Keratinocyte (primary cell): ENCODE measurements at regions not wholly inside any gene's neighbourhood (a gene's known extent, or its start where the extent isn't known, plus 50 kb on each side); places are given as distances from the start of the nearest gene placed in this dataset.

Experiments used
- DNase-seq: peaks from one replicate; pipeline ENCODE4 v3.0.0-alpha.2; 2011; ENCODE audit warnings: low read depth, missing footprints, low spot score
- FAIRE-seq: peaks from 2 replicates; lab custom pipeline; 2011; peaks lifted over from hg19 to GRCh38; lab: Jason Lieb, UNC
- H2AFZ ChIP-seq: 2 replicates; pipeline ENCODE4 v1.6.0; 2012; ENCODE audit warnings: low read length, control low read depth, inconsistent platforms; ENCODE audit not compliant: control insufficient read depth
- H3K27ac ChIP-seq: 2 replicates; pipeline ENCODE4 v1.5.1; 2011; ENCODE audit warnings: low read length; ENCODE audit not compliant: control insufficient read depth, insufficient read depth
- H3K27me3 ChIP-seq: 3 replicates; pipeline ENCODE4 v1.6.0; 2011; ENCODE audit warnings: low read length; ENCODE audit not compliant: control insufficient read depth, insufficient read depth; ENCODE audit errors: extremely low read depth
- H3K36me3 ChIP-seq, 2 experiments: 2 replicates in 1 of 2; 3 replicates in 1 of 2; pipeline ENCODE4 v1.5.1; 2011; ENCODE audit warnings: low read length in 2 of 2, mild to moderate bottlenecking in 1 of 2; ENCODE audit not compliant: control insufficient read depth in 2 of 2, insufficient read depth in 2 of 2; ENCODE audit errors: extremely low read depth in 1 of 2
- H3K4me1 ChIP-seq: 3 replicates; pipeline ENCODE4 v1.5.1; 2011; ENCODE audit warnings: low read length; ENCODE audit not compliant: control insufficient read depth, insufficient read depth; ENCODE audit errors: extremely low read depth
- H3K4me2 ChIP-seq: 3 replicates; pipeline ENCODE4 v1.6.0; 2011; ENCODE audit warnings: low read depth, low read length; ENCODE audit not compliant: control insufficient read depth, insufficient read depth; ENCODE audit errors: extremely low read depth
- H3K4me3 ChIP-seq, 3 experiments: fragments of 200-600 bp in 1 of 3; sonication (generic) in 1 of 3; 2 replicates in 2 of 3; 3 replicates in 1 of 3; pipeline ENCODE4 v1.5.1; 2011 to 2016; ENCODE audit warnings: low read length in 3 of 3, mild to moderate bottlenecking in 3 of 3, control low read depth in 2 of 3, inconsistent platforms in 1 of 3, low read depth in 1 of 3, mixed read lengths in 1 of 3, mixed run types in 1 of 3, moderate library complexity in 1 of 3; ENCODE audit not compliant: control insufficient read depth in 2 of 3, insufficient read depth in 2 of 3; ENCODE audit errors: extremely low read depth in 1 of 3
- H3K79me2 ChIP-seq: 2 replicates; pipeline ENCODE4 v1.6.0; 2012; ENCODE audit warnings: low read length; ENCODE audit not compliant: control insufficient read depth, insufficient read depth
- H3K9ac ChIP-seq: 3 replicates; pipeline ENCODE4 v1.6.0; 2011; ENCODE audit warnings: low read length; ENCODE audit not compliant: control insufficient read depth, insufficient read depth; ENCODE audit errors: extremely low read depth
- H3K9me1 ChIP-seq: 3 replicates; pipeline ENCODE4 v1.6.0; 2011; ENCODE audit warnings: low read length; ENCODE audit not compliant: control insufficient read depth, insufficient read depth; ENCODE audit errors: extremely low read depth
- H3K9me3 ChIP-seq: 2 replicates; pipeline ENCODE4 v1.5.1; 2012; ENCODE audit warnings: low read depth, low read length; ENCODE audit not compliant: control insufficient read depth
- H4K20me1 ChIP-seq: 3 replicates; pipeline ENCODE4 v1.6.0; 2011; ENCODE audit warnings: low read length; ENCODE audit not compliant: control insufficient read depth, insufficient read depth; ENCODE audit errors: extremely low read depth
- CTCF ChIP-seq, 3 experiments: IDR thresholded peaks in 1 of 3; conservative IDR thresholded peaks in 1 of 3; optimal IDR thresholded peaks in 1 of 3; 2 replicates in 2 of 3; 3 replicates in 1 of 3; pipeline versions ENCODE3 to v1.5.1; 2011; ENCODE audit warnings: low read length in 3 of 3, mild to moderate bottlenecking in 3 of 3, moderate library complexity in 2 of 3, control low read depth in 1 of 3, inconsistent platforms in 1 of 3; ENCODE audit not compliant: insufficient read depth in 2 of 3; ENCODE audit errors: extremely low read depth in 1 of 3
- EZH2 ChIP-seq: IDR thresholded peaks from one replicate; pipeline ENCODE4 v1.6.1; 2012; ENCODE audit warnings: inconsistent platforms, mild to moderate bottlenecking, low read length, moderate library complexity
- dilution Hi-C: fragments of 300-500 bp; cut with MboI; formaldehyde crosslinking; loops from one replicate; pipeline ENCODE4 v1.7.0; 2020; ENCODE audit warnings: low sequenced_read_pairs; ENCODE audit not compliant: extremely low pct_ligation_motif_present

- DNase-seq: no peak
- dilution Hi-C loops: no loop called here
- FAIRE-seq: no peak
Measured at GRCh38 chrX:113059714-113060113, 219.1 kb upstream of the AMOT start.

GRCh38 chrX:113058634-113059033 lies 218.0 kb upstream of the AMOT start:
- FAIRE-seq: no peak
- Histone ChIP-seq H3K4me1 (no peaks in the 10 kb centered on the region), H3K4me3 (no peak overlapping the region), H2AFZ (no peak overlapping the region), H3K4me2 (no peak overlapping the region), H3K9ac (no peak overlapping the region), H3K27ac (no peak overlapping the region), H4K20me1 (no peaks in the 10 kb centered on the region), H3K9me1 (no peaks in the 10 kb centered on the region), H3K36me3 (no peaks in the 10 kb centered on the region), H3K27me3 (no peaks in the 10 kb centered on the region), H3K9me3 (no peaks in the 10 kb centered on the region), H3K79me2 (no peaks in the 10 kb centered on the region)
- dilution Hi-C loops: no loop called here
- TF ChIP-seq EZH2 (no peak), CTCF (optimal IDR thresholded peaks at IDR 0.05 in 1 of 3, IDR thresholded peaks at IDR 0.05 in 1 of 3, conservative IDR thresholded peaks at IDR 0.05 in 1 of 3; ENCODE audit: extremely low read depth in 1 of 3, insufficient read depth in 2 of 3, low read length in 3 of 3) (no peak)
- DNase-seq: no peak

More at GRCh38 chrX:113059714-113060113, 219.1 kb upstream of the AMOT start:
- H4K20me1 ChIP-seq: no peaks in the 10 kb centered on the region
- no peak overlapping the region for H3K9ac ChIP-seq
- no peaks in the 10 kb centered on the region for H3K79me2 ChIP-seq
- H3K4me2 ChIP-seq: no peak overlapping the region
- H3K9me3 ChIP-seq: no peaks in the 10 kb centered on the region
- no peak overlapping the region for H3K4me3 ChIP-seq
- H3K36me3 ChIP-seq: no peaks in the 10 kb centered on the region
- TF ChIP-seq EZH2: no peak
- TF ChIP-seq CTCF (optimal IDR thresholded peaks at IDR 0.05 in 1 of 3, IDR thresholded peaks at IDR 0.05 in 1 of 3, conservative IDR thresholded peaks at IDR 0.05 in 1 of 3; ENCODE audit: extremely low read depth in 1 of 3, insufficient read depth in 2 of 3, low read length in 3 of 3): no peak
- H3K27ac ChIP-seq: no peak overlapping the region
- no peaks in the 10 kb centered on the region for H3K27me3 ChIP-seq
- H2AFZ ChIP-seq: no peak overlapping the region
- H3K9me1 ChIP-seq: no peaks in the 10 kb centered on the region
- H3K4me1 ChIP-seq: no peaks in the 10 kb centered on the region
